Hindlimb muscle (tissue), 1 donor: ENCODE measurements at regions not wholly inside any gene's neighbourhood (a gene's known extent, or its start where the extent isn't known, plus 50 kb on each side); places are given as distances from the start of the nearest gene placed in this dataset.

Source experiments
- DNase-seq: peaks from one replicate; pipeline ENCODE4 v3.0.0-alpha.2; 2013

DNA sequence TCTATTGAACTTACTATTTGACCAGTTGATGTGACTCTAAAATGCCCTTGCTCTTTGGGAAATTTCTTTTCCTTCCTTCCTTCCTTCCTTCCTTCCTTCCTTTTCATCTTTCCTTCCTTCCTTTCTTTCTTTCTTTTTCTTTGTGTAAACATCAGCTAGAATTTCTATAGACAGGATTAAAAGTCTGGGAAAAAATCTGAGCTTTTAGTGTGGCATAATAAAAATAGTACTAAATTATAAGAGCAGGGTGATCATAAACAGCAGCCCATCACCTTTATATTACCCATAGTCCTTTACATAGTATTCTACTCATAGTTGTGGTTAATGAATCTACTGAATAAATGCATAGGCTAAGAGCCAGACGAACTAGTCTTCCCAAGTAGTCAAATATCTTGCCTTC, 281.0 kb upstream of the DAB1 start:
- no peak for DNase-seq

DNA sequence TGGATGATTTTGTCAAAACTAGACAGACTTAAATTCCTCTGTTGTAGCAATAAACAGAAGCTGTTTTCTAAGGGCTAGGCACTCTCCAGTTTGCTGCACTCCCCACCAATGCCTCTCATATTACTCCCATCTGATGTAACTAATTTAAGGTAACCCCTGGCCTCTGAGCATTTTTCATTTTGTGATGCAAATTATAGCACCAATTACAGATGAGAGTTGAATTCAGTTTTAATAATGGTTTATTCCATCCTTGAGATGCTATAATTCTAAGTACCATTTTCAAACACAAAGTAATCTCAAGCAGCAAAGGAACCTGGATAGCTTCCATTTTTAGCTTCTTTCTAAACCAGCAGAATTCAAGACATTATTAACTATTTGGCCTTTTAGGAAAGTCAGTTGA, 280.4 kb upstream of the DAB1 start:
- DNase-seq: no peak

- DNase-seq: no peak
These were observed 273.0 kb upstream of the DAB1 start for GRCh38 chr1:57696904-57697303.

DNA sequence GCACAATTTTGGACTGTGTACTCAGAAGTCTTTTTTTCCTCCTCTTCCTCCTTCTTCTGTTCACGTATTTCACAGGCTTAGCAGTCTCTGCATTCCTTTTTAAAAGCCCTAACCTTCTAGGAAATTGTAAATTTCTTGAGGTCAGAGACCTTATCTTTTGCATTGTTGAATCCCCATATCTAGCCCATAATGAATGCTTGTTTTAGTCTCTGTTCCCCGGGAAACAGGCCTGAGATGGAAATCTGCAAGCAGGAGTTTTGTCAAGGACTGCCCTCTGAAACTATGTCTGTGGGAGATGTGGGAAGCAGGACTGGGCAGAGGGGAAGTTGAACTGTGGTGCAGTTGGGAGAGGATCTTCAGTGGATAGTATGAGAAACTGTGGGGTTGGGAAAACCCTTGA, 272.2 kb upstream of the DAB1 start:
- no peak for DNase-seq

GRCh38 chr1:57686306-57686705, 262.4 kb upstream of the DAB1 start:
- DNase-seq: no peak

DNA sequence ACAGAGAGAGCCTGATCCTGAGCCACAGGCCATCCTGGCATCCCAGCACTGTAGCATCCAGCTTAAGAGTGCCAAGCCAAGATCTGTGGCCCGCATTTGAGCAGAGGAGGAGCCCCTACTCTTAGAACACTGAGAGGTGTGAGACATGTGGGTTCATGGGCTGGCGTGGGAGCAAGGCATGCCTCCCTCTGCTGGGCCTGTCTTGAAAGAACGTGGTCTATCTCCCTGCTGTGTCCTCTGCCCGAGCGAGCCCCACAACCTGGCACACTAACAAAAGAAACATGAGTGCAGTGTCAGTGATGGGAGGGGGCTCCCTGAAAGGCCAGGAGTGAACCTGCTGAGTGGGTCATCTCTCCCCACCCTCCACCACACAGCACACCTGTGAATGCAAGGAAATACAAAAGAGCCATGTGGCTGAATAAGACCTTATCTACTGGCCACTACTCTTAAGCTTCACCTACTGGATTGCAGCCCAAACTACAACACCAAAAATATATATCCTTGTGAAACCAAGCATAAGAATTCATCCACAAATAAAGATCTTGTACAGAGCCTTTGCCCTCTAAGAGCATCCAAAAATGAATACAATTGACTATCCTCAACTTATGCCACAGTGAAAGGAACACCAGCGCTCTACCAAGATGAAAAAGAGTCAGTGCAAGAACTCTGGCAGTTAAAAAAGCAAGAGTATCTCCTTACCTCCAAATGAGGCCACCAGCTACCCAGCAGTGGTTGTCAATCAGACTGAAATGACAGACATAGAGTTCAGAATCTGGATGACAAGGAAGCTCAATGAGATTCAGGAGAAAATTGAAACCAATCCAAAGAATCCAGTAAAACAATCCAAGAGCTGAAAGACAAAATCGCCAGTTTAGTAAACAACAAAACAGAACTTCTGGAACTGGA, 259.4 kb upstream of the DAB1 start:
- no peak for DNase-seq

GRCh38 chr1:57678138-57678537, 254.3 kb upstream of the DAB1 start:
- DNase-seq: no peak

- no peak for DNase-seq
These were observed 251.9 kb upstream of the DAB1 start for GRCh38 chr1:57675776-57676175.

DNA sequence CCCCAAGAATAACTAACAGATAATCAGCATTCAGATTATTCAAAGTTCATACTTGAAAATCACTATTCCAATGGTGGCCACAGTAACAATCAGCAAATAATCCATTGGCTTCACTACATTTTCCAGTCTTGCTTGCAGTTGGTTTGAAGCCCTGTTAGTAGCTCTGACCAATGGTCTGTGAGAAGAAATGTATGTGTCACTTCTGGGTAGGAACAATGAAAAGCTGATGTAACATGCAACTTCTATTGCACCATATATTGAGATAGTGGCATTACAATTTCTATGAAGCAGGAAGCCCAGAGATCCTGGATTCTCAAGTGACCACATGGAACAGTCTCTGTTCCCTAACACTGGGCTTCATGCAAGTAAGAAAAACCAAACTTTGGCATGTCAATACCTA, 250.9 kb upstream of the DAB1 start:
- no peak for DNase-seq

DNA sequence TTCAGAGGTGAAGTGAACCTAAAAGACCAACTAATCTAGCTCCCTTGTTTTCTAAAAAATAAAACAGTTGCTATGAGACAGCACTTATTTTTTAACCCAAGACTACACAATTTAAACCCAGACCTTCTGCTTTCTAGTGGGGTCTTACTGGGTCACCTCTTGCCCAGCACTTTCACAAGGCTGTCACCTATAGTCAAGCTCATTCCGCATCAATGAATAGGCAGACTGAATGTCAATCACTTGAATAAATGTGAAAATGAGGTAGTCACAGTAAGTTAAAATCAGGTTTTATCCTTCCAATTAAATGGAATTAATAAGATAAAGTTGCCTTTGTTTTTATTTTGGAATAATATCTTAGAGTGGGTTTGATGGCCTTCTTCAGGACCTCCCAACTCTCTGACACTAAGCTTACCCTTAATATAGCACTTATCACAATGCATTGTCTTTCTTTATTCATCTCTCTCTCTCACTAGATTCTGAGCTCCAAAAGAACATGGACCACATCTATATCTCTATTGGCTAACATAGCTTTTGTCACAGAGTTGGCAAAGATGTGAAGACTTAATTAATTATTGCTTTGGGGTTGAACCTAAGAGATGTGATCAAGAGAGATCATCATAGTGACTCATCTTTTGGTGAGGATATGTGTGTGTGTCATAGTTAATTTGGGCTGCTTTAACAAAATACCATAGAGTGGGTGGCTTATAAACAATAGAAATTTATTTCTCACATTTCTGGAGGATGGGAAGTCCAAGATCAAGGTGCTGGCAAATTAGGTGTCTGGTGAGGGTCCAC, 248.7 kb upstream of the DAB1 start:
- no peak for DNase-seq

GRCh38 chr1:57671750-57672149, 247.9 kb upstream of the DAB1 start:
- no peak for DNase-seq

- DNase-seq: no peak
These were observed 235.9 kb upstream of the DAB1 start for GRCh38 chr1:57659804-57660203.

GRCh38 chr1:57655161-57655560, 231.3 kb upstream of the DAB1 start:
- no peak for DNase-seq

GRCh38 chr1:57644667-57645066, 220.8 kb upstream of the DAB1 start:
- DNase-seq: no peak

GRCh38 chr1:57638239-57638638, 214.4 kb upstream of the DAB1 start:
- DNase-seq: no peak

DNA sequence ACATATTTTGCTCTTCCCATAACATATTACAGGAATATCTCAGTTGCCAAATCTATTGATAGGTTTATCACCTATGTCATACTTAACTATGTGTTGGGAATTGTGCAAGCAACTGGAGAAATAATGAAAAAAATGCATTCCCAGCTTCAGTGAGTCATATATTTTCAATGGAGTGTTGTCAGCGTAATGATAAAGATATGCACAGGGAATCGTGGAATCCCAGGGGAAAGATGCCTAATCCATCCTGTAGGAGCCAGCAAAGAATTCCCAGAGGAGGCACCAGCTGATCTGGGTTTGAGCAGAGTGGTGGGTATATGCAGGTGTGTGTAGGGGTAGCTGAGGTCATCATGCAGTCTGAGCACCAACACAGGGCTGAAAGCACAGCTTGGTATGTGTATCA, 213.3 kb upstream of the DAB1 start:
- no peak for DNase-seq

- DNase-seq: no peak
These were observed 210.0 kb upstream of the DAB1 start for GRCh38 chr1:57633881-57634280.

DNA sequence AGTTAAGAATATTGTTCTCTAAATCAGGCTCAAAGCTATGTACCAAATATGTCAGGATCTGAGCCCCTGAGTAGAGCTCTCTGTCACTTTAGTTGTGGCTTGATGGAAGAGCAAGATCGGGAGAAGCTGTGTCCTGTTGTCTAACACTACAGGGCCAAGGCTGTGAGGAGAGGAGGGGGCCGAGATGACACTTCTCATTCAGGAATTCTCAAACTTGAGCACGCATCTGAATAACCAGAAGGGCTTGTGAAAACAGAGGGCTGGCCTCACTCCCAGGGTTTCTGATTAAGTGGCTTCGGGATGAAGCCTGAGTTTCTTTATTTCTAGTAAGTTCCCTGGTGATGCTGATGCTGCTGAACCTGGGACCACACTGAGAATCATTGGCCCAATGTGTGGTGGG, 209.2 kb upstream of the DAB1 start:
- no peak for DNase-seq

- no peak for DNase-seq
These were observed 208.5 kb upstream of the DAB1 start for GRCh38 chr1:57632401-57632800.

- DNase-seq: no peak
These were observed 203.8 kb upstream of the DAB1 start for GRCh38 chr1:57627612-57628011.

DNA sequence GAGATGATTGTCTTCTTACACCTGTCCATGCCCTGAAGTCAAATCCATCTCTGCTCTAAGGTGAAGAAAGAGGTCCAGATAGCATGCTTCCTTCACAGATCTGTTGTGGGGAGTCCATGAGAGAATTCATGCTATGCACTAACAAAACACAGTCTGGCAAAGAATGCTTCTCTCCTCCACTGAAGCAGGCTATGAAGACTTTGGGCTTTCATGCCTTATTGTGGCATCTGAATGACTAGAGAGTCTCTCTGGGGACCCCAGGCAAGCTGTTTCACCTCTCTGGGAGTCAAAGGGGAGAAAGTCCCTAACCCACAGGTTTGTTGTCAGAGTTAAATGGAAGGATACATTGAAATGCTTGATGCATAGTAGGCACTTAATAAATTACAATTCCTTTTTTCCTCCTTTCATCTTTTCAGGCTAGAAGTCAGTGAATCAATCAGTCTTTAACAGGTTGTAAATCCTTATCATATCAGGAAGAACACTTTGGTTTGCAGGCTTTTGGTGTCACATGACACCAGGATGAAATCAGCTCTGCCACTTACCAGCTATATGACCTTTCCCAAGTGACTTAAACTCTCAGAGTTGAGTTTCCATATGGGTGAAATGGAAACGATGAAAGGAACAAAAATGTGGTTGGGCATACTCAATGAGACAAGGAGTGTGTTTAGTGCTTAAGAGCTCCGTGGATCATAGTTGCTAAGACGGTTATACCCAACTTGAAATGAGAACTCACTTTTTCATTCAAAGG, 200.1 kb upstream of the DAB1 start:
- no peak for DNase-seq

DNA sequence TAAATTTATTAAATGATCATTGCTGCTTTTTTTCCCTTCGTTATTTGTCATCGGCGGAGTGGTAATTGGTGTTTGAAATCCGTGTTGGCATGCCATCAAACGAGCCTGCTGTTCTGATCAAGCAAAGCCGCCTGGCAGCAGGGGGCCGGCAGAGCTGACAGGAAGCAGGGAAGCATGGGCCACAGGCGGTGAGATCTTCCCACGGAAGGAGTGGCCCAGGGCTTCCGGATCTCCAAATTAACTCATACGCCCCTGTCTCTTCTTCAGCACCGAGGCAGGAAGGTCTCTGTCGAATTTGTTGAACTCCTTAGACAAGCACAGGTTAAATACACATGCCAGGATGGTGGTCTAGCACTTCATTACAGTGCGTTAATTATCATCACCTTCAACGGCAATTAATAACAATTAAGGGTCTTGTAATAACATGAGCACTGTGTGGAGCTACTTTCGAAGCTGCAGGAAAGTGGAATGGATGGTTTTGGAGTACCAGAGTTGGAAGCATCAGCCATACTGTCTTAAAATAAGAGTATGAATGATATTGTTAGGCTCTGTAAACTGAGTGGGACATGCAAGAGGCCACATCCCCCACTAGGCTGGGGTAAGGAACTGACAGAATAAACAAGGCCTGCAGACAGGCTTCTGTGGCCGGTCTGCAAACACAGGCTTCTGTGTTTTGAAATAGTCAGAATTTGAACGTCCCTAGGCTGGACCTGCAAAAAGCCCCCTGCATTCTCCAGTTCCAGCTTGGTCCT, 199.4 kb upstream of the DAB1 start:
- DNase-seq: peak; percentile 18
